GM21423 (cell line): ENCODE measurements at regions not wholly inside any gene's neighbourhood (a gene's known extent, or its start where the extent isn't known, plus 50 kb on each side); places are given as distances from the start of the nearest gene placed in this dataset.

Experiments used
- ATAC-seq: cut with Tn5 transposase; IDR thresholded peaks from one replicate; pipeline ENCODE4 v1.9.1; 2021; ENCODE audit warnings: mild to moderate bottlenecking, moderate library complexity; ENCODE audit not compliant: unreplicated experiment

- no peak for ATAC-seq
Measured at GRCh38 chr16:66152823-66153393, 213.6 kb upstream of the CDH5 start.

GRCh38 chr16:66152181-66152580 lies 214.3 kb upstream of the CDH5 start:
- no peak for ATAC-seq

- ATAC-seq, result no peak
Measured at GRCh38 chr16:66150698-66151482, 215.6 kb upstream of the CDH5 start.

- no peak for ATAC-seq
Measured at GRCh38 chr16:66147291-66147690, 219.2 kb upstream of the CDH5 start.

- no peak for ATAC-seq
Measured at GRCh38 chr16:66146798-66147197, 219.7 kb upstream of the CDH5 start.

GRCh38 chr16:66144641-66145040 lies 221.8 kb upstream of the CDH5 start:
- no peak for ATAC-seq

- ATAC-seq, result no peak
Measured at GRCh38 chr16:66143415-66143814, 223.1 kb upstream of the CDH5 start.

GRCh38 chr16:66141885-66142284 lies 224.6 kb upstream of the CDH5 start:
- ATAC-seq, result no peak

- ATAC-seq, result no peak
Measured at GRCh38 chr16:66137853-66138252, 228.6 kb upstream of the CDH5 start.

GRCh38 chr16:66136841-66137240 lies 229.7 kb upstream of the CDH5 start:
- ATAC-seq, result no peak

GRCh38 chr16:66135838-66136237 lies 230.7 kb upstream of the CDH5 start:
- ATAC-seq, result no peak

GRCh38 chr16:66135421-66135831 lies 231.1 kb upstream of the CDH5 start:
- ATAC-seq, result no peak

GRCh38 chr16:66134875-66135274 lies 231.6 kb upstream of the CDH5 start:
- no peak for ATAC-seq

GRCh38 chr16:66133643-66134338 lies 232.7 kb upstream of the CDH5 start:
- ATAC-seq, result no peak

GRCh38 chr16:66131895-66132294 lies 234.6 kb upstream of the CDH5 start:
- no peak for ATAC-seq

GRCh38 chr16:66131156-66131807 lies 235.2 kb upstream of the CDH5 start:
- ATAC-seq, result no peak

GRCh38 chr16:66130296-66130905 lies 236.1 kb upstream of the CDH5 start:
- ATAC-seq, result no peak

GRCh38 chr16:66129196-66129595 lies 237.3 kb upstream of the CDH5 start:
- no peak for ATAC-seq

GRCh38 chr16:66128371-66128770 lies 238.1 kb upstream of the CDH5 start:
- no peak for ATAC-seq

GRCh38 chr16:66127459-66128370 lies 238.8 kb upstream of the CDH5 start:
- no peak for ATAC-seq
